Right hindlimb (tissue), 1 donor: ENCODE measurements at regions not wholly inside any gene's neighbourhood (a gene's known extent, or its start where the extent isn't known, plus 50 kb on each side); places are given as distances from the start of the nearest gene placed in this dataset.

Source experiments
- DNase-seq: peaks from one replicate; pipeline ENCODE4 v3.0.0-alpha.2; 2018

- no peak for DNase-seq
Observed at GRCh38 chr13:109642358-109642757, 144.0 kb downstream of the IRS2 start.

- no peak for DNase-seq
Observed at GRCh38 chr13:109636736-109637135, 149.6 kb downstream of the IRS2 start.

- no peak for DNase-seq
Observed at GRCh38 chr13:109631069-109631468, 155.3 kb downstream of the IRS2 start.

GRCh38 chr13:109630271-109630670 is 156.1 kb downstream of the IRS2 start:
- no peak for DNase-seq

GRCh38 chr13:109629737-109630136 is 156.6 kb downstream of the IRS2 start:
- DNase-seq: no peak

- DNase-seq: no peak
Observed at GRCh38 chr13:109628251-109628699, 158.1 kb downstream of the IRS2 start.

GRCh38 chr13:109627649-109628048 is 158.7 kb downstream of the IRS2 start:
- DNase-seq: no peak

GRCh38 chr13:109626386-109627171 is 159.8 kb downstream of the IRS2 start:
- no peak for DNase-seq

- DNase-seq: no peak
Observed at GRCh38 chr13:109625156-109625555, 161.2 kb downstream of the IRS2 start.

GRCh38 chr13:109622006-109622405 is 164.4 kb downstream of the IRS2 start:
- DNase-seq: no peak

- no peak for DNase-seq
Observed at GRCh38 chr13:109615721-109616420, 170.5 kb downstream of the IRS2 start.

GRCh38 chr13:109611912-109612691 is 174.3 kb downstream of the IRS2 start:
- DNase-seq: no peak

- DNase-seq: no peak
Observed at GRCh38 chr13:109610517-109610916, 175.9 kb downstream of the IRS2 start.

- DNase-seq: no peak
Observed at GRCh38 chr13:109608503-109608902, 177.9 kb downstream of the IRS2 start.

GRCh38 chr13:109608059-109608458 is 178.3 kb downstream of the IRS2 start:
- no peak for DNase-seq

- no peak for DNase-seq
Observed at GRCh38 chr13:109606520-109606919, 179.9 kb downstream of the IRS2 start.

- no peak for DNase-seq
Observed at GRCh38 chr13:109605846-109606245, 180.5 kb downstream of the IRS2 start.

GRCh38 chr13:109604894-109605293 is 181.5 kb downstream of the IRS2 start:
- no peak for DNase-seq

GRCh38 chr13:109602356-109602755 is 184.0 kb downstream of the IRS2 start:
- no peak for DNase-seq

GRCh38 chr13:109599901-109600657 is 186.3 kb downstream of the IRS2 start:
- no peak for DNase-seq

GRCh38 chr13:109595471-109595870 is 190.9 kb downstream of the IRS2 start:
- DNase-seq: no peak

- no peak for DNase-seq
Observed at GRCh38 chr13:109593230-109593629, 193.2 kb downstream of the IRS2 start.

GRCh38 chr13:109592770-109593169 is 193.6 kb downstream of the IRS2 start:
- DNase-seq: no peak
